SU-DHL-6 (cell line): ENCODE measurements at regions not wholly inside any gene's neighbourhood (a gene's known extent, or its start where the extent isn't known, plus 50 kb on each side); places are given as distances from the start of the nearest gene placed in this dataset.

ENCODE experiments used
- CTCF ChIP-seq: fragments of 200-600 bp; sonication (generic); IDR thresholded peaks from one replicate; pipeline ENCODE4 v1.5.1; 2017; ENCODE audit warnings: antibody characterized with exemption, mild to moderate bottlenecking, low read length, moderate library complexity; ENCODE audit not compliant: insufficient read depth, poor library complexity, severe bottlenecking
- EZH2phosphoT487 ChIP-seq: fragments of 200-600 bp; sonication (generic), shearing (Covaris generic); conservative IDR thresholded peaks from 2 replicates; pipeline ENCODE4 v1.6.1; 2018; ENCODE audit warnings: mild to moderate bottlenecking, antibody characterized with exemption, low read length, moderate library complexity, mixed read lengths

DNA sequence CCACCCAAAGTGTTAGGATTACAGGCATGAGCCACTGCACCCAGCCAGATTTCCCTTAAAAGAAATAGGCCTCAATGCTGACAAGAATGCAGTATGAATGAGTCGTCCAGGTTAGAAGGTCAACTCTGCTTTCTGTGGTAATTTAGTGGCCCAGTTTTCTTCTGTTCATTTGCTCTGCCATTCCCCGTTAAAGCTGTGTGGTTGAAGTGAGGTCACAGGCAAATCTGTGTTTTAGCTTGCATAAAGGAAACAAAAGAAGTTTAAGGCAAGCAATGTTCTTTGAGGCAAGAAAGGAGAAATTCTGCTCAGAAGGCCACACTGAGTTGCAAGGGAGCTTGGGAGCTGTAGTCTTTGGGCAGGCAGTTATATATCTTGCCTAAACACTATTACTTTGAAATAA is 176.8 kb downstream of the LARP7 start:
- TF ChIP-seq CTCF: no peak
- no peak for TF ChIP-seq EZH2phosphoT487
